NCI-H1092 treated with DMSO at 0.1 percent for 48 hours (cell line): ENCODE measurements at regions not wholly inside any gene's neighbourhood (a gene's known extent, or its start where the extent isn't known, plus 50 kb on each side); places are given as distances from the start of the nearest gene placed in this dataset.
A peak's percentile ranks its signal among the peaks of the same experiment; 100 is the strongest.

ENCODE experiments used
- DNase-seq: peaks from one replicate; lab custom pipeline; 2025; lab: John Stamatoyannopoulos, UW

- no peak for DNase-seq
Observed at GRCh38 chr11:121741761-121742361, 289.1 kb upstream of the SORL1-AS1 start.

GRCh38 chr11:121741351-121741760 lies 288.6 kb upstream of the SORL1-AS1 start:
- no peak for DNase-seq

- DNase-seq, result no peak
Observed at GRCh38 chr11:121740902-121741301, 288.1 kb upstream of the SORL1-AS1 start.

GRCh38 chr11:121733858-121734257 lies 281.1 kb upstream of the SORL1-AS1 start:
- no peak for DNase-seq

- no peak for DNase-seq
Observed at GRCh38 chr11:121727942-121728341, 275.2 kb upstream of the SORL1-AS1 start.

- DNase-seq, result peak; percentile 93
Observed at GRCh38 chr11:121723246-121723741, 270.5 kb upstream of the SORL1-AS1 start.

- peak; percentile 99 for DNase-seq
Observed at GRCh38 chr11:121722431-121723245, 269.9 kb upstream of the SORL1-AS1 start.

GRCh38 chr11:121721961-121722360 lies 269.2 kb upstream of the SORL1-AS1 start:
- no peak for DNase-seq

- DNase-seq, result no peak
Observed at GRCh38 chr11:121721448-121721847, 268.7 kb upstream of the SORL1-AS1 start.

- no peak for DNase-seq
Observed at GRCh38 chr11:121717296-121717695, 264.5 kb upstream of the SORL1-AS1 start.

- no peak for DNase-seq
Observed at GRCh38 chr11:121716060-121716459, 263.3 kb upstream of the SORL1-AS1 start.

- no peak for DNase-seq
Observed at GRCh38 chr11:121715405-121715804, 262.6 kb upstream of the SORL1-AS1 start.

- DNase-seq, result no peak
Observed at GRCh38 chr11:121714351-121714750, 261.6 kb upstream of the SORL1-AS1 start.

GRCh38 chr11:121711939-121712338 lies 259.2 kb upstream of the SORL1-AS1 start:
- DNase-seq, result no peak

- DNase-seq, result no peak
Observed at GRCh38 chr11:121711236-121711635, 258.5 kb upstream of the SORL1-AS1 start.

- no peak for DNase-seq
Observed at GRCh38 chr11:121706884-121707420, 254.2 kb upstream of the SORL1-AS1 start.

- no peak for DNase-seq
Observed at GRCh38 chr11:121703201-121703600, 250.4 kb upstream of the SORL1-AS1 start.

- no peak for DNase-seq
Observed at GRCh38 chr11:121700968-121701367, 248.2 kb upstream of the SORL1-AS1 start.

GRCh38 chr11:121699801-121700200 lies 247.0 kb upstream of the SORL1-AS1 start:
- no peak for DNase-seq

GRCh38 chr11:121696931-121697670 lies 244.3 kb upstream of the SORL1-AS1 start:
- peak; percentile 87 for DNase-seq

GRCh38 chr11:121696177-121696871 lies 243.6 kb upstream of the SORL1-AS1 start:
- peak; percentile 89 for DNase-seq

- no peak for DNase-seq
Observed at GRCh38 chr11:121692236-121692635, 239.5 kb upstream of the SORL1-AS1 start.
